OCI-LY1 (cell line): ENCODE measurements at regions not wholly inside any gene's neighbourhood (a gene's known extent, or its start where the extent isn't known, plus 50 kb on each side); places are given as distances from the start of the nearest gene placed in this dataset.

Experiments used
- CTCF ChIP-seq: fragments of 200-600 bp; sonication (generic), shearing (Covaris generic); IDR thresholded peaks from 2 replicates; pipeline ENCODE4 v1.5.1; 2017; ENCODE audit warnings: mild to moderate bottlenecking, antibody characterized with exemption, low read length, moderate library complexity, mixed read lengths
- EZH2 ChIP-seq: fragments of 200-600 bp; sonication (generic), shearing (Covaris generic); IDR thresholded peaks from 2 replicates; pipeline ENCODE4 v1.8.0; 2017; ENCODE audit warnings: borderline replicate concordance, mixed run types, mild to moderate bottlenecking, antibody characterized with exemption, low read length, moderate library complexity, mixed read lengths

- no peak for TF ChIP-seq CTCF
- no peak for TF ChIP-seq EZH2
Observed at GRCh38 chr17:36840796-36841195, 96.5 kb upstream of the LHX1 start.
